GM19452 (cell line): ENCODE measurements at regions not wholly inside any gene's neighbourhood (a gene's known extent, or its start where the extent isn't known, plus 50 kb on each side); places are given as distances from the start of the nearest gene placed in this dataset.

Source experiments
- ATAC-seq: cut with Tn5 transposase; IDR thresholded peaks from one replicate; pipeline ENCODE4 v1.9.1; 2021; ENCODE audit not compliant: unreplicated experiment

DNA sequence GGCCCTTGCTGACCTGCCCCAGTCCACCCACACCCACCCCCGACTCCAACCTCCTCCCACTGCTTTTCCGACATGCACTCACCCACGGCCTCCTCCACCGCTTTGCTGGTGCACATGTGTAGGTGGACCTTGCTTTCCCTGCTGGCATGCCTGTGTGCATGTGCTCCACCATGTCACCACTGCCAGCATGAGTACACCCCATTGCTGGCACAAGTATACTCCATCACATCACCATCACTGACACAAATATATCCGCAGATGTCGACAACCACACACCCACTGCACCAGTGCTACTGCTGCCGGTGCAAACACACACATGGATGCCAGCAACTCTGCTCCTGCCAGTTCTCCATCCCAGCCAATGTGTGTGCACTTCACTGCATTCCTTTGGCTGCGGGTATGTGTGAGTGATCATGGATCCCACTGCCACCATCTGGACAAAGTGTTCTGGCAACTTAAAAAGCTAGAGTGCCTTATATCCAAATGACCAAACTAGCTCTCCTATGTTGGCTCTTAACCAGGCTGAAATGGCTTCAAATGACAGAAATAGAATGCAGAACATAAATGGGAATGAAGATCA, 1072.3 kb downstream of the RAPGEF2 start:
- ATAC-seq, result no peak

- ATAC-seq, result no peak
These were observed 1077.3 kb downstream of the RAPGEF2 start for GRCh38 chr4:160180211-160180610.

DNA sequence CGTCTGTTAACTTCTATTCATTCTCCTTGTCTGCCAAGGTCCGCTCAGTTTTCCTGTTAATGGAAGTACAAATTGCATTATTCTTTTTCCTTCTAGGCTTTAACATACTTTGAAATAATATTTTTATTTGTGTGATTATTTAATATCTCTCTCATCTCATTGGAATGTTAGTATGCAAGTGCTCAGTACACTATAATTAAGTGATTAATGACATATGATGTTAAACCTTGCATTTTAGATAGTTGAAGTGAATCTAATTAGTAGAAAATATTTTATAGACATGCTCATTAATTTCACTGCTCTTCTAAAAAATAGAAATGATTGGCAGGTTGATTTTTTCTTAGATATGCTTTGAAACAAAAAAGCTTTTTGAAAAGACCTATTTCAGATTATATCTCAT, 1079.8 kb downstream of the RAPGEF2 start:
- ATAC-seq, result no peak

DNA sequence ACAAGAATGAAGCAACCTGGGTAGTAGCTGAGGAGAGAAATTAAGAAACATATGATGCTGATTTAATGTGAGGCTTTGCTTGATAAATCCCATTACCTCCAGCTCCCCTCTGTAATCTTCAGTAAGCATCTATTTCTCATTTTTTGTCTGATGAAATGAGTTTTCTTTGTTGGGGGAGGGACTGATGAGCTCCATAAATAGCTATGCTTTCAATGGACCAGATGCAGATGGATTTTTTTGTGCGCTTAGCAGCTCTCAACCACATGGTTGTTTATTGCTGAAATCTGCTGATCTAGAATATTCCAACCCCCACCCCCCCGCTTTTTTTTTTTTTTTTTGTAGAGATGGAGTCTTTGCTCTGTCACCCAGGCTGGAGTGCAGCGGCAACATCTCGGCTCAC, 1082.0 kb downstream of the RAPGEF2 start:
- ATAC-seq, result no peak

- no peak for ATAC-seq
These were observed 1090.9 kb downstream of the RAPGEF2 start for GRCh38 chr4:160193787-160194186.

GRCh38 chr4:160194716-160195115, 1091.8 kb downstream of the RAPGEF2 start:
- ATAC-seq, result no peak

DNA sequence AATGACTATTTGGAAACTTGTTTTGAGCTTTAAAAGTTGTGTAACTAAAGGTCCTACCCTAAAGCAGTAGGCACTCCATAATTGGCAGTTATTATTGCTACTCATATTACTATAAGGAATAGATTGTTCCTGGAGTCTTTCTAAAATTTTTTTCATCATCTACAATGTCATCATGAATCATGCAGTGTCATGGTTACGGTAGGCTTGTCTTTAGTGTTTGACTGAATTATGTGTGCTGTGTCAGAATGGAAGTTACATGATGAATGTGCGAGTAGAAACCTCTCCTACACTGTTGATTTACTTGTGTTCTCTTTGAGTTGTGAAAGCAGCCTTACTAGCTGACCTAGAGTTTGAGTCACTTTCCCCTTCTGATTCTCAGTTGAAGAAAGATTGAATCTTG, 1099.9 kb downstream of the RAPGEF2 start:
- no peak for ATAC-seq

- no peak for ATAC-seq
These were observed 1109.2 kb downstream of the RAPGEF2 start for GRCh38 chr4:160212078-160212477.

DNA sequence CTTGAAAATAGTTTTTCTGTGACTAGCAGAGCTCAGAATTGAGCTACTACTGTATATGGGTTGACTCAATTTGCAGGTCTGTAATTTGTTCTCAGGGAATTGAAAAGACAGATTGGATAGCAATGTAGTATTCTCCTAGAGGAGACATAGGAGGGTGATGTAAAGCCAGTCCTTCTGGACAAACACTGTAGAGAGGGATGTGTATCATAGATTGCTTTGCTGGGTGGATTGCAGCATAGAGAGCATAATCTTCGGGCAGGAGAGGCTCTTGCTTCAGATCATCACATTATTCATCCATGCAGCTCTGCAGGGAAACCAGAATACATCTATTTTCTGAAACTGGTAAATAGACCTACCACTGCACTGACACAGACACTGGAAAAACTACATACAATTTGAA, 1110.5 kb downstream of the RAPGEF2 start:
- no peak for ATAC-seq

DNA sequence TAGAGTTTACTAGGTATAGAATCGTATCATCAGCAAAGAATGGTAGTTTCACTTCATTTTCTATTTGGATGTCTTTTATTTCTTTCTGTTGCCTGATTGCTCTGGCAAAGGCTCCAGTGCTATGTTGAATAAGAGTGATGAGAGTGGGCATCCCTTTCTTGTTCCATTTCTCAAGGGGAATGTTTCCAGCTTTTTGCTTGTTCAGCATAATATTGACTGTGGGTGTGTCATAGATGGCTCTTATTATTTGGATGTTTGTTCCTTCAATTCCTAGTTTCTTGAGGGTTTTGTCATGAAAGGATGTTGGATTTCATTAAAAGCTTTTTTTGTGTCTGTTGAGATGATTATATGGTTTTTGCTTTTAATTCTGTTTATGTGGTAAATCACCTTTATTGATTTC, 1114.5 kb downstream of the RAPGEF2 start:
- no peak for ATAC-seq

- ATAC-seq, result no peak
These were observed 1121.2 kb downstream of the RAPGEF2 start for GRCh38 chr4:160224049-160224448.

GRCh38 chr4:160233141-160233540, 1130.3 kb downstream of the RAPGEF2 start:
- no peak for ATAC-seq

GRCh38 chr4:160235285-160235684, 1132.4 kb downstream of the RAPGEF2 start:
- ATAC-seq, result no peak

- ATAC-seq, result no peak
These were observed 1132.9 kb downstream of the RAPGEF2 start for GRCh38 chr4:160235771-160236170.

- no peak for ATAC-seq
These were observed 1135.9 kb downstream of the RAPGEF2 start for GRCh38 chr4:160238790-160239189.

- ATAC-seq, result no peak
These were observed 1144.3 kb downstream of the RAPGEF2 start for GRCh38 chr4:160247091-160247656.

- no peak for ATAC-seq
These were observed 1148.8 kb downstream of the RAPGEF2 start for GRCh38 chr4:160251522-160252170.

GRCh38 chr4:160257318-160257717, 1154.4 kb downstream of the RAPGEF2 start:
- no peak for ATAC-seq

- no peak for ATAC-seq
These were observed 1162.1 kb downstream of the RAPGEF2 start for GRCh38 chr4:160265014-160265413.

- no peak for ATAC-seq
These were observed 1163.0 kb downstream of the RAPGEF2 start for GRCh38 chr4:160265836-160266235.

DNA sequence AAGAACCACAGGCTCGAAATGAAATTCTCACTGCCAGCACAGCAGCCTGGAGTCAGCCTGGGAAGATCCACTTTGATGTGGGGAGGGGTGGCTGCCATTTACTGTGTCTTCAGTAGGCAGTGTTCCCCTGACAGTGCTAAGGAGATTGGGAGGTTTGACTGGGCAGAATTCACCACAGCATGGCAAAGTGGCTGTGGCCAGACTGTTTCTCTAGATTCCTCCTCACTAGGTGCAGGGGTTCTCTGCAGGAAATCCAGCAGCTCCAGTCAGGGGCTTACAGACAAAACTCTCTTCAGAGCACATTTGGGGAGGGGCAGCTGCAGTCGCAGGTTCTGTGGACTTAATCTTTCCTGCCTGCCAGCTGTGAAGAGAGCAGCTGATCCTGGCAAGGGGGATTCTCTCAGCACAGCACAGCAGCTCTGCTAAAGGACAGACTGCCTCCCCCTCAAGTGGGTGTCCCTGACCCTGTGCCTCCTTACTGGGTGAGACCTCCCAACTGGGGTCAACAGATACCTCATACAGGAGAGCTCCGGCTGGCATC, 1174.0 kb downstream of the RAPGEF2 start:
- no peak for ATAC-seq

DNA sequence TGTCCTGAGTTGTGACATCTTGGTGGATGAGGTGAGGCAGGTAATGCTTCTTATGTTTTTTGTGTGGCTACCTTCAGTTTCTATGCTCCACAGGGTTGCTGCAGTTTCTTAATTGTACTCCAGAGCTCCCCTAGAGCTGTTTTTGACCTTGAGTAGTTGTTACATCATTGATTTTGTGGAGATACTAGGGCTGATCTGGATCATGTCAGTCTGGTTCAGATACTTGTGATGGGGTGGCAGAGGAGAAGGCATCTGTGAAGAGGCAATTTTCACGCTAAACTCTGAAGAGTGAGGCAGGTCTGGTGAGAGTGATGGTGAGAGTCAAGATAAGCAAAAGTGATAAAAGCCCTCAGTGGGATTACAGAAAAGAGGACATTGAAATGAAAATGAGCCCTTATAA, 1180.2 kb downstream of the RAPGEF2 start:
- ATAC-seq, result no peak
